ENCODE measurements at regions not wholly inside any gene's neighbourhood (a gene's known extent, or its start where the extent isn't known, plus 50 kb on each side); places are given as distances from the start of the nearest gene placed in this dataset.

DNA sequence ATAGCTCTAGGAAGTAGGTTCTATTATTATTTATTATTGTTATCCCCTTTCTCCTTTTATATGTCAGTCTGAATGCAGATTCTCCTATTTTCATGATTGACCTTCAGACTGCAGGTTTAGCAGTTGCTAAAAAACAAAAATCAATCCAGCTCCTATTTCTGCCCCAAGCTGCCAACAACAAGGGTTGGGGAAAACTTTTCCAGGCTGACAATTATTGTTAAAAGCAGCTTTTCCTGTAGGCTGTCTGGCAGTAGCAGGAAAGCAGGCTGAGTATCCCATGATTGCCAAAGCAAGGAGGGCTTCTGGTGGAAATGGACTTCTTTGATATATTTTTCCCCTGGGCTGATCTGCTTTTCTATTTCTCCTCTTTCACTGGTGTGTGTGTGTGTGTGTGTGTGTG is 78.0 kb upstream of the CTLA4 start:
- no peak overlapping the region for H3K4me3 ChIP-seq (ENCODE audit: insufficient read depth, low read depth, low read length)
- no peaks in the 10 kb centered on the region for H3K36me3 ChIP-seq (ENCODE audit: control insufficient read depth, insufficient read depth, low read length)
- no peaks in the 10 kb centered on the region for H3K9me3 ChIP-seq (ENCODE audit: control insufficient read depth, low read length)
- H3K27ac ChIP-seq (ENCODE audit: insufficient read depth, low read depth, low read length, poor library complexity, severe bottlenecking), result no peak overlapping the region
- no peaks in the 10 kb centered on the region for H3K4me1 ChIP-seq (ENCODE audit: control insufficient read depth, insufficient read depth, low read length)
- no peaks in the 10 kb centered on the region for H3K27me3 ChIP-seq (ENCODE audit: control insufficient read depth, insufficient read depth, low read length, poor library complexity, severe bottlenecking)

- Histone ChIP-seq H3K36me3 (ENCODE audit: control insufficient read depth, insufficient read depth, low read length) (no peaks in the 10 kb centered on the region), H3K27ac (ENCODE audit: insufficient read depth, low read depth, low read length, poor library complexity, severe bottlenecking) (no peak overlapping the region), H3K27me3 (ENCODE audit: control insufficient read depth, insufficient read depth, low read length, poor library complexity, severe bottlenecking) (no peaks in the 10 kb centered on the region), H3K4me3 (ENCODE audit: insufficient read depth, low read depth, low read length) (no peak overlapping the region), H3K4me1 (ENCODE audit: control insufficient read depth, insufficient read depth, low read length) (no peaks in the 10 kb centered on the region), H3K9me3 (ENCODE audit: control insufficient read depth, low read length) (no peaks in the 10 kb centered on the region)
- WGBS, 2 experiments, result 97 to 100% methylated on average over 2 of the region's 2 CpGs
Measured at GRCh38 chr2:203790134-203790852, 77.3 kb upstream of the CTLA4 start.

DNA sequence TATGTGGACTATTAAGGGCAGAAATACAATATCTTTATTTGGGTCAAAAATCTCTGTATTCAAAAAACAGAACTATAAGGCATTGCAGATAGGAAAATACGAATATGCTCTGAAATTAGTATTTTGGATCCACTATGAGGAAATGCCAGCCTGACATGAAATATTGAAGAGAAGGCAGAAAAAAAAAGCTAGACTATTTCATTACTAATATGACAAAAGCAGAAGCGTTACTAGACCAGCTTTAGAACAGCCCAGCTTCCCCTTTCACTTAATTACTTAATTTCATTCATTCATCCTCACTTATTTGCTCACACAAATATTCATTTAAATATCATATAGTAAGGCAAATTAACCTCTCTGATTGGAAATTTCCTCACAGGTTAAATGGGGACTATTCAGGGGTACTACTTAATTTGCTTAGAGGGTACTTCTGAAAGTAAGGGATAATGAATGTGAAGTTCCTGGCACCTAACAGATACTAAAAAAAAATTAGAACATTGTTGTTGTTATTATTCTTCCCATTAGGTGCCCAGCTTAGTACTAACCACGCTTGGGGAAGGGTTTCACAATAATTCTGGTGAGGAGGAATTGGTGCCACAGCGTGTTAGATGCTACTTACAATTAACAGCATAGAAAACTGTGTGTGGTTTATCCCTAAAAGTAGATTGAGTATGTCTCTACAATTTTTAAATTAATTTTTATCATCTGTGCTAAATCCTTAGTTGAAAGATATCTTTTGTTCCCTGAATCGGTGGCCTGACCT is 71.1 kb upstream of the CTLA4 start:
- 92 to 96% methylated on average over 4 to 5 of the region's 5 CpGs for WGBS, 2 experiments
- no peak overlapping the region for H3K4me3 ChIP-seq (ENCODE audit: insufficient read depth, low read depth, low read length)
- no peaks in the 10 kb centered on the region for H3K9me3 ChIP-seq (ENCODE audit: control insufficient read depth, low read length)
- no peaks in the 10 kb centered on the region for H3K27me3 ChIP-seq (ENCODE audit: control insufficient read depth, insufficient read depth, low read length, poor library complexity, severe bottlenecking)
- H3K27ac ChIP-seq (ENCODE audit: insufficient read depth, low read depth, low read length, poor library complexity, severe bottlenecking), result no peak overlapping the region
- no peaks in the 10 kb centered on the region for H3K4me1 ChIP-seq (ENCODE audit: control insufficient read depth, insufficient read depth, low read length)
- H3K36me3 ChIP-seq (ENCODE audit: control insufficient read depth, insufficient read depth, low read length), result no peaks in the 10 kb centered on the region

DNA sequence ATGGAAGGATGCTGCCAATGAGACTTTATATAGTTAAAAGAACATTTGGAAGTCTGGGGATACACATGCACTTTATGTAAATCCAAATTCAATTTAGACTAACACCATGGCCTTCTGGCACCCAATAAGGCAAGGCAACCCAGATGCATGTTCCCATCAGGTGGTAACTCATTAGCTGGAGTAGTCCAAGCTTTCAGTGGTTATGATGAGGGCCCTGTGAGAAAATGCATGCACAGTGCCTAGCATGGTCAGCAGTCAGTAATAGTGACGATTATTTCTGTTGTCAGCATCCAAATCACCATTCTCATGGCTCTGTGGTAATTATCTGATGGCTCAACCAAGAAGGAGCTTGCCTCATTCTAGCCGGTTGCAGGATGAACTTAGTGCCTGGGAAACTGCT is 70.3 kb upstream of the CTLA4 start:
- Histone ChIP-seq H3K36me3 (ENCODE audit: control insufficient read depth, insufficient read depth, low read length) (no peaks in the 10 kb centered on the region), H3K4me3 (ENCODE audit: insufficient read depth, low read depth, low read length) (no peak overlapping the region), H3K27ac (ENCODE audit: insufficient read depth, low read depth, low read length, poor library complexity, severe bottlenecking) (no peak overlapping the region), H3K4me1 (ENCODE audit: control insufficient read depth, insufficient read depth, low read length) (no peaks in the 10 kb centered on the region), H3K27me3 (ENCODE audit: control insufficient read depth, insufficient read depth, low read length, poor library complexity, severe bottlenecking) (no peaks in the 10 kb centered on the region), H3K9me3 (ENCODE audit: control insufficient read depth, low read length) (no peaks in the 10 kb centered on the region)
- WGBS, 2 experiments, result 94 to 96% methylated on average over 2 of the region's 2 CpGs

DNA sequence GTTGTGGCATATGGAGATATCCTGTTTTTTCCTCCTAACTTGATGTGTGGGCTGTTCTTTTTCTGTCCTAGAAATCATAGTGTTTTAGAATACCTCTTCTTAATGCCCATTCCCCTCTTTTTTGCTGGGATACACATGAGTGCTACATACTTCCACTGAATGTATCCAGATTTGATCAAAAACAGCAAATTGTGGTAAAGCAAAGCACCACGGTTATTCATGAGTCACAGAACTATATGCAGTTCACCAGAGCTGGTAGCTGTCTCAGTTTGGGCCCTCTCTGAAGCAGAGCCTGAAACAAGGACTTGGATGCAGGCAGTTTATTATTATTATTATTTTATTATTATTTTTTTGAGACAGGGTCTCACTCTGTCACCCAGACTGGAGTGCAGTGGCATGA is 69.9 kb upstream of the CTLA4 start:
- WGBS, 2 experiments, result 97 to 100% methylated on average over 1 of the region's 1 CpG
- no peaks in the 10 kb centered on the region for H3K4me1 ChIP-seq (ENCODE audit: control insufficient read depth, insufficient read depth, low read length)
- H3K4me3 ChIP-seq (ENCODE audit: insufficient read depth, low read depth, low read length), result no peak overlapping the region
- H3K27ac ChIP-seq (ENCODE audit: insufficient read depth, low read depth, low read length, poor library complexity, severe bottlenecking), result no peak overlapping the region
- H3K9me3 ChIP-seq (ENCODE audit: control insufficient read depth, low read length), result no peaks in the 10 kb centered on the region
- H3K27me3 ChIP-seq (ENCODE audit: control insufficient read depth, insufficient read depth, low read length, poor library complexity, severe bottlenecking), result no peaks in the 10 kb centered on the region
- no peaks in the 10 kb centered on the region for H3K36me3 ChIP-seq (ENCODE audit: control insufficient read depth, insufficient read depth, low read length)

GRCh38 chr2:203798296-203799087 is 69.1 kb upstream of the CTLA4 start:
- Histone ChIP-seq H3K36me3 (ENCODE audit: control insufficient read depth, insufficient read depth, low read length) (no peaks in the 10 kb centered on the region), H3K4me3 (ENCODE audit: insufficient read depth, low read depth, low read length) (no peak overlapping the region), H3K27me3 (ENCODE audit: control insufficient read depth, insufficient read depth, low read length, poor library complexity, severe bottlenecking) (no peaks in the 10 kb centered on the region), H3K4me1 (ENCODE audit: control insufficient read depth, insufficient read depth, low read length) (no peaks in the 10 kb centered on the region), H3K9me3 (ENCODE audit: control insufficient read depth, low read length) (no peaks in the 10 kb centered on the region), H3K27ac (ENCODE audit: insufficient read depth, low read depth, low read length, poor library complexity, severe bottlenecking) (no peak overlapping the region)
- 90 to 92% methylated on average over 9 of the region's 9 CpGs for WGBS, 2 experiments

- Histone ChIP-seq H3K4me3 (ENCODE audit: insufficient read depth, low read depth, low read length) (no peak overlapping the region), H3K36me3 (ENCODE audit: control insufficient read depth, insufficient read depth, low read length) (no peaks in the 10 kb centered on the region), H3K27ac (ENCODE audit: insufficient read depth, low read depth, low read length, poor library complexity, severe bottlenecking) (no peak overlapping the region), H3K27me3 (ENCODE audit: control insufficient read depth, insufficient read depth, low read length, poor library complexity, severe bottlenecking) (no peaks in the 10 kb centered on the region), H3K9me3 (ENCODE audit: control insufficient read depth, low read length) (no peaks in the 10 kb centered on the region), H3K4me1 (ENCODE audit: control insufficient read depth, insufficient read depth, low read length) (no peaks in the 10 kb centered on the region)
- WGBS, 2 experiments, result 93 to 99% methylated on average over 3 of the region's 3 CpGs
Measured at GRCh38 chr2:203799908-203800307, 67.7 kb upstream of the CTLA4 start.

DNA sequence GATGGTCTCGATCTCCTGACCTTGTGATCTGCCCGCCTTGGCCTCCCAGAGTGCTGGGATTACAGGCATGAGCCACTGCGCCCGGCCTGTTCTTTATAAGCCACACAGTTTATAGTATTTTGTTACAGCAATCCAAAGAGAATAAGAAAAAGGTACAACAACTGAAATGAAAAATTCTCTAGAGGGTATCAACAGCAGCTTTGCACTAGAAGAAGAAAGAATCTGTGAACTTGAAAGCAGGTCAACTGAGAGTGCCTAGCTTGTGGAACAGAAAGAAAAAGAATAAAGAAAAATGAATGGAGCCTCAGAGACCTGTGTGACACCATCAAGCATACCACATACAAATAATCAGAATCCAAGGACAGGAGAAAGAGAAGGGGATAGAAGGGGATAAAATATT is 66.8 kb upstream of the CTLA4 start:
- Histone ChIP-seq H3K36me3 (ENCODE audit: control insufficient read depth, insufficient read depth, low read length) (no peaks in the 10 kb centered on the region), H3K27me3 (ENCODE audit: control insufficient read depth, insufficient read depth, low read length, poor library complexity, severe bottlenecking) (no peaks in the 10 kb centered on the region), H3K27ac (ENCODE audit: insufficient read depth, low read depth, low read length, poor library complexity, severe bottlenecking) (no peak overlapping the region), H3K4me1 (ENCODE audit: control insufficient read depth, insufficient read depth, low read length) (no peaks in the 10 kb centered on the region), H3K9me3 (ENCODE audit: control insufficient read depth, low read length) (no peaks in the 10 kb centered on the region), H3K4me3 (ENCODE audit: insufficient read depth, low read depth, low read length) (no peak overlapping the region)
- 86 to 99% methylated on average over 4 of the region's 4 CpGs for WGBS, 2 experiments

GRCh38 chr2:203802342-203803052 is 65.1 kb upstream of the CTLA4 start:
- Histone ChIP-seq H3K27ac (ENCODE audit: insufficient read depth, low read depth, low read length, poor library complexity, severe bottlenecking) (no peak overlapping the region), H3K4me3 (ENCODE audit: insufficient read depth, low read depth, low read length) (no peak overlapping the region), H3K9me3 (ENCODE audit: control insufficient read depth, low read length) (peaks cover 2% of the 10 kb centered on the region), H3K36me3 (ENCODE audit: control insufficient read depth, insufficient read depth, low read length) (no peaks in the 10 kb centered on the region), H3K27me3 (ENCODE audit: control insufficient read depth, insufficient read depth, low read length, poor library complexity, severe bottlenecking) (no peaks in the 10 kb centered on the region), H3K4me1 (ENCODE audit: control insufficient read depth, insufficient read depth, low read length) (peaks cover 9% of the 10 kb centered on the region)
- WGBS, 2 experiments, result 80 to 85% methylated on average over 7 of the region's 7 CpGs

DNA sequence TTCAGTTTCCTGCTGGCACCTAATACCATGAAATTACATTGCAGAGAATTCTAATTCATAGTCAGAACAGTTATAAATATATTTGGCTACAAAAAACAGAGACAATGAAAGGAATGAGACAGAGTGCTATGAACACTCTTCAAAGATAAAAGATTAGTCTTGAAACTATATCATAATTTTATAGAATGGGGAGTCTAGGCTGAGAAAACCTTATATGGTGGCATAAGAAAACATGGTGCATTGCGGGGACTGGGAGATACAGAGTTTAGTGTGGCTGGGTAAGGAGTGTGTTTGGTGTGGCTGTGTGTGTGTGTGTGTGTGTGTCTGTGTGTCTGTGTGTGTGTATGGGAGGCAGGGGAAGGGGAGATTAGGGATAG is 64.5 kb upstream of the CTLA4 start:
- 97 to 100% methylated on average over 1 of the region's 1 CpG for WGBS, 2 experiments
- Histone ChIP-seq H3K27me3 (ENCODE audit: control insufficient read depth, insufficient read depth, low read length, poor library complexity, severe bottlenecking) (no peaks in the 10 kb centered on the region), H3K4me1 (ENCODE audit: control insufficient read depth, insufficient read depth, low read length) (peaks cover 14% of the 10 kb centered on the region), H3K27ac (ENCODE audit: insufficient read depth, low read depth, low read length, poor library complexity, severe bottlenecking) (no peak overlapping the region), H3K36me3 (ENCODE audit: control insufficient read depth, insufficient read depth, low read length) (no peaks in the 10 kb centered on the region), H3K9me3 (ENCODE audit: control insufficient read depth, low read length) (peaks cover 2% of the 10 kb centered on the region), H3K4me3 (ENCODE audit: insufficient read depth, low read depth, low read length) (no peak overlapping the region)

Measured in ectodermal cell (in vitro differentiated cells).